ENCODE measurements at regions not wholly inside any gene's neighbourhood (a gene's known extent, or its start where the extent isn't known, plus 50 kb on each side); places are given as distances from the start of the nearest gene placed in this dataset.

GRCh38 chr6:51322505-51322904, 503.8 kb downstream of the TFAP2B start (continued):
- TF ChIP-seq PRDM2 (tag by site-specific recombination; IDR thresholded peaks at IDR 0.05; ENCODE audit: borderline replicate concordance), result no peak
- TF ChIP-seq ZFP69B (tag by site-specific recombination; IDR thresholded peaks at IDR 0.05), result no peak

- no peaks in the 10 kb centered on the region for H3K4me1 ChIP-seq (ENCODE audit: control insufficient read depth, insufficient read depth, low read length)
- no peaks in the 10 kb centered on the region for H3K36me3 ChIP-seq (ENCODE audit: control insufficient read depth in 2 of 2, insufficient read depth in 1 of 2, low read length in 2 of 2)
- ChIA-PET CTCF (no interaction called here), POLR2A (no interaction called here)
- no peaks in the 10 kb centered on the region for H3K9me3 ChIP-seq (ENCODE audit: control insufficient read depth, insufficient read depth, low read depth, low read length)
- H3K27ac ChIP-seq (ENCODE audit: extremely low read depth, low read depth, low read length), result no peak overlapping the region
- TF ChIP-seq ZNF16 (tag by site-specific recombination; IDR thresholded peaks at IDR 0.05; ENCODE audit: low read depth) (no peak), HOXD13 (CRISPR knock-in tag; IDR thresholded peaks at IDR 0.05; ENCODE audit: borderline replicate concordance) (no peak), ZNF544 (tag by site-specific recombination; IDR thresholded peaks at IDR 0.05) (no peak), ZNF266 (tag by site-specific recombination; IDR thresholded peaks at IDR 0.05; ENCODE audit: low read depth) (no peak), ZNF658 (tag by site-specific recombination; IDR thresholded peaks at IDR 0.05) (no peak), ZNF707 (tag by site-specific recombination; IDR thresholded peaks at IDR 0.05) (no peak), PRDM4 (tag by site-specific recombination; IDR thresholded peaks at IDR 0.05) (no peak), ZNF416 (tag by site-specific recombination; IDR thresholded peaks at IDR 0.05) (no peak), ZBTB48 (tag by site-specific recombination; IDR thresholded peaks at IDR 0.05) (no peak), RBAK (tag by site-specific recombination; IDR thresholded peaks at IDR 0.05) (no peak), ZFP41 (tag by site-specific recombination; IDR thresholded peaks at IDR 0.05; ENCODE audit: borderline replicate concordance) (no peak), ZNF558 (tag by site-specific recombination; IDR thresholded peaks at IDR 0.05) (no peak), ZNF639 (tag by site-specific recombination; IDR thresholded peaks at IDR 0.05) (no peak), ZNF792 (tag by site-specific recombination; IDR thresholded peaks at IDR 0.05) (no peak), ZNF560 (tag by site-specific recombination; IDR thresholded peaks at IDR 0.05; ENCODE audit: borderline replicate concordance) (no peak), GLI2 (tag by site-specific recombination; IDR thresholded peaks at IDR 0.05; ENCODE audit: borderline replicate concordance, low read depth) (no peak), ZNF2 (tag by site-specific recombination; IDR thresholded peaks at IDR 0.05) (no peak), ZNF747 (tag by site-specific recombination; IDR thresholded peaks at IDR 0.05) (no peak)
- no peak overlapping the region for H3K4me3 ChIP-seq (ENCODE audit: low read depth, low read length)
Observed at GRCh38 chr6:51323056-51323455, 504.4 kb downstream of the TFAP2B start.

Data from HEK293 (cell line).